ENCODE measurements at regions not wholly inside any gene's neighbourhood (a gene's known extent, or its start where the extent isn't known, plus 50 kb on each side); places are given as distances from the start of the nearest gene placed in this dataset.

GRCh38 chr14:87879389-87879788 lies 113.6 kb downstream of the GALC start:
- no peak for DNase-seq

DNA sequence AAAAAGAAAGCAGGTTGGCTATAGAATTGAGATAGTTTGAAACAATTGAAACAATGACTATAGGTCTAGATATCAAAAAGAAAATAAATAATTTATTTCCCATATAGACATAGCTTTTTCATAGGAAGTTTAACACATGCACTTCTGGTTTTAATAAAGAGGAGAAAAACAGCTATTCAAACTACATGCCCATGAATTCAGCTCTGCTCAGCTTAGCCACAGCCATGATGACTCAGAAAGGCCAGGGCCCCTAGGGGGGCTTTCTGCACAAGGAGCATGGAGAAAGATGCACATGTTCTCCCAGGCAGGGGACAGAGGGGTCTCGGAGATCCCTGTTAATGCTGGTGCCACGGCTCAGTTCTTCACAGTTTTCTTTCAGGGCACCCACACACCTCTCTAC lies 114.0 kb downstream of the GALC start:
- no peak for DNase-seq

DNA sequence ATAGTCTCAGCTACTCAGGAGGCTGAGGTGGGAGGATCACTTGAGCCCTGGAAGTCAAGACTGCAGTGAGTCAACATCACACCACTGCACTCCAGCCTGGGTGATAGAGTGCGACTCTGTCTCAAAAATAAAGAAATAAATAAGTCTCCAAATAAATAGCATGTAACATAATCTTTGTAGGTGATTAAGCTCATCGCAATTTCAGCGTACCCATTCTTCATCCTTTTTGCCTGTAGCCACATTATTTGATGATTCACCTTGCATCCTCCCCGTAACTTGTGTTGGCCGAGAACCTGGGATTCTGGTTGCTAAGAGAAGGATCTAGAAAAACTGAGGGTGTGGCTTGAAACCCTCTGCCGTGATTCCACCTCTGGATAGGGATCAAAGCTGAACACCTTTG lies 115.1 kb downstream of the GALC start:
- DNase-seq = no peak

GRCh38 chr14:87874676-87875075 lies 118.3 kb downstream of the GALC start:
- DNase-seq = no peak

DNA sequence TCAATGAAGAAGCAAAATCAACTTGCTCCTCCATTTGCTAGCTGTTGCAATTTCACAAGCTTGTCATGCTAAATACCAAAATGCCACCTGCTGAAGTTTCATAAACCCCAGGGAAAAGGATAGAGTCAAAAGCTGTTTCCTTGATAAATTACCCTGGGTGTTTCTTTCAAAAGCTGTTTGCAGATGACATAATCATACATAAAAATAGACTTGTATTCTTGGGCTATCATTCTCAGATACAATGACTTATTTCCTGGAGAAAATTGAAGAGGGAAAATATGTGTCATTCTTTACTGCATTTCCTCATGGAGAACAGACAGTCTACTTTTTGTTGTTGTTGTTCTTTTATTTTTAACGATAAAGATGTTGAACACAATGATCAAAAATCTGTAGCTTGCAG lies 119.2 kb downstream of the GALC start:
- no peak for DNase-seq

DNA sequence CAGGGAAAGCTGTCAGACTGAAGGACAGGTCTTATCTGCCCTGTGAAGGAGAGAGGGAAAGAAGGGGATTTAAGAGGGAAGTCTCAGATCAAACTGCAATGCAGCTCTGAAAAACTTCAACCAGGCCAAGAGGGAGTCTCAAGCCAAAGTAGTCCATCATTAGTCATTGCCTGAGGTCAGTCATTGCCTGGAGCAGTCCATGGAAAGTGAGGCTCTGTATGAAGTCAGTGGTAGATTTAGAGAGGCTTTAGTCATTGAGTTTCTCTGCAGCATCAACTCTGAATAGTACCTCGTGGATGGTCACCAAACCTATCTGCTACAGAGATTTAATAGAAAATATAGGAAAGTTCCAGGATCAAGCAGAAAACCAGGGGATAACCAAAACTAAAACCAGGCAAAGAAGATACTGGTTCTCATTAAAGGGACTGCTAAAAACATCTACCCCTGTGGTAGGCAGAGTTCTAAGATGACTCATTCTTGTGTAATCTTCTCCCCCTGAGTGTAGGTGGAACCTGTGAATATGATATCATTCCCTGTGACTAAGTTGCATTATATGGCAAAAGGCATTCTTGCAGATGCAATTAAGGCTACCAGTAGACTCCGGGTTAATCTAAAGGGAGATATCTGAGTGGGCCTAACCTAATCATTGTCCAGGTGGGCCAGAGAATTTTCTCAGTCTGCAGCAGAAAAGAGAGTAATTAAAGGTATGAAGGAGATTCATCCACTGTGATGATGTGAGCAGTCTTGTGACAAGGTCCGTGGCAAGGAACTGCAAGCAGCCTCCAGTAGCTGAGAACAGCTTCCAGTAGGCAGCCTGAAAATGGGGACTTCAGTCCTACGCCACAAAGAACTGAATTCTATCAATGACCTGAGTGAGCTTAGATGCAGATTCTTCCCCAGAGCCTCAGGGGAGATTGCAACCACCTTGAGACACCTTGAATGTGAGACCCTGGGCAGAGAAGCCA lies 123.1 kb downstream of the GALC start:
- no peak for DNase-seq

DNA sequence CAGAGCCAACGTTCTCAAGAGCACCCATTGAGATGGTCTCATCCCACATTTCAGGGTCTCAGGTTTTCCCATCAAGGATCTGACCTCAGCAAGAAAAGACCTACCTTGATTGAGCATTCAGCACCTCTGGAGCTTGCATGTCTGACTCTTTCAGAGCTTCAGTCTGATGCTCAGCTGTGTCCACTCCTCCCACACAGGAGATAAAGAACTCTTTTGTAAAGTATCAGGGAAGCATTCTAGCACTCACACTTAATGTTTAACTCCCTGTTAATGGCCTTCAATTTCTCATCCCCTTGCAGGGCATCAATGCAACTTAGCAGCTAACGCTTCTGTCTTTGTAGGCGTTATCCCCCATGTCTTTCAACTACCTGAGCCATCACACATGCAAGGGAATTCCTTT lies 124.1 kb downstream of the GALC start:
- no peak for DNase-seq

DNA sequence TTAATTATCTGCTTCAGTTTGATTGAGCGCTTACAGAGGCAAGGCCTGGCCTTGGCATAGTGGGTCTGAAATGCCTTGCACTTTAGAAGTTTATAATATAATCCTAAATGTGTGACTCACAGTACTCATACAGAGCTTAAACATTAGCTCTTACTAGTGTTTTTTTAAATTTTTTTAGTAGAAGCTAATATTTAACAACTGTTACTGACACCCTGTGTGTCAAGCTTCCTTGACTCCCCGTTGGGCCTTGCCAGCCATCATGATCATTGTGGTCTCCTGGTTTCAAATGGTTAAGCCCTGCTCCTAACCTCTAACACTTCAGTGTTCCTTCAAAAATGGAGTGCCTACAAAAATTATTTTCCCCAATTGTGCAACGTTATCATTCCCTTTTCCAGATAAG lies 126.9 kb downstream of the GALC start:
- DNase-seq = no peak

DNA sequence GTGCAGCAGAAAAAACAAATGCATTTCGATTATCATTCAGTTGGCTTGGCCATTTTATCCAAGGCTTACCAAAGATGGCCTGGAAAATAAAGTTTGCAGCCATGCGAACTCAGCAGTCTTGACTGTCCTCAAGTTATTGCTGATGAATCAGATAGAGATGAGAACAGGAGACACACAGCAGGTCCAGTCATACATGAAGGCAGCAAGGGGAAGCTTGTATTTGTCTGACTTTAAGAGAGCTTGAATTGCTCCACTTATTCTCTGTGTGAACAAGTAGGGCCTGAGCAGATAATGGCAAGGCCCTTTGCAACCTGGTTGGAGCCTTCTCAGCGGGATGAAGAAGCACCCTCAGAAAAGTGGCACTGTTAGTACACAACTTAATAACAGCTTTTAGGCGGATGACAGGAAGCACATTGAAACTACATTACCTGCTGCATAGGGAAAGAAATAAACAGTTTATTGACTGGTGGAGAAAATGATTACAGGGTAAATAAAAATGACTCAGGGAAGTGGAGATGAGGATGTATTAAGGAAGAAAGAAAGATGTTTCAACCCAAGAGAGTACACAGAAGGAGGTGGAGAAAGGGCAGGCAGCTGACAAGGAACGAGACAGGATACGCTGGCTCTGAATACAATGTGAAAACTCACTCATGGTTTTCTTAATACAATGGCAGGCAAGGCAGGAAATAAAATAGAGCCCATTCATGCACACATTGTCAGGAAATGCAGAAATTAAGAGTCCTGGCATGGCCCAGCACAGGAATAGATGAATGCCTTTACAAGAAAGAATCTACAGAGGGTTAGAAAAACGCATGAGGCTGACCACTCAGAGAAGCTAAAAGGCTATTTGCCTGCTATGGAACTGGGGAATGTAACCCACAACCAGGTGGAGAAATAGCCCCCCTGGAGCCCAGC lies 128.4 kb downstream of the GALC start:
- DNase-seq = no peak

GRCh38 chr14:87863047-87863446 lies 129.9 kb downstream of the GALC start:
- no peak for DNase-seq

GRCh38 chr14:87852107-87852506 lies 140.9 kb downstream of the GALC start:
- no peak for DNase-seq

DNA sequence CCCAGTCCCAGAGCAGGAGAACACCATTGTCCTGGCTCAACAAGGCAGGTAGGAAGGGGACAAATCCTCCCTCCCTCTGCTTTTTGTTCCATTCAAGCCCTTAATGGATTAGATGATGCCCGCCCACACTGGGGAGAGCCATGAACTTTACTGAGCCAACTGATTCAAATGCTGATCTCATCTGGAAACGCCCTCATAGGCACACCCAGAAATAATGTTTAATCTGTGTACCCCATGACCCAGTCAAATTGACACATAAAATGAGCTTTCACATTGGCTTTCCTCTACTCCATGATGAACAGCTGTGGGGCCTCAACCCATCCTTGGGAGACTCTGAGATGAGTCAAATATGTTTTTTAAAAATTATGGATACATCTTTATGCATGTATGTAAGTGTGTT lies 141.8 kb downstream of the GALC start:
- DNase-seq = no peak

GRCh38 chr14:87847216-87847755 lies 145.7 kb downstream of the GALC start:
- no peak for DNase-seq

DNA sequence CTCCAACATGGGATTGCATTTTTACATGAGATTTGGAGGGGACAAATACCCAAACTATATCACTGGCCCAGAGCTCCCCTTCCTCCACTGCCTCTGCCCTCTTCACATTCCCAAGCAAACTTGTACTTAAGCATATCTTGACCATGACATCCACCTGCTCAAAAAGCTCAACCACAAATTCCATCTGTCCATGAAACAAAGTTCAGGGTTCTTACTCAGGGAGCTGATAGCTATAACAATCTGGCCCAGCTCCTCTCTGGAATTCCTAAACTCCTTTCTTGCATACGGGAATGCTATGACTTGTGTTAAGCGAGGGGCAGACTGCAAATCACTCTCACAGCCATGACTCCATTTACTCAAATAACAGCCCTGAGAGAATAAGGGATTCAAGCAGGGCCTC lies 152.1 kb downstream of the GALC start:
- no peak for DNase-seq

- DNase-seq = no peak
Observed at GRCh38 chr14:87838931-87839330, 154.1 kb downstream of the GALC start.

DNA sequence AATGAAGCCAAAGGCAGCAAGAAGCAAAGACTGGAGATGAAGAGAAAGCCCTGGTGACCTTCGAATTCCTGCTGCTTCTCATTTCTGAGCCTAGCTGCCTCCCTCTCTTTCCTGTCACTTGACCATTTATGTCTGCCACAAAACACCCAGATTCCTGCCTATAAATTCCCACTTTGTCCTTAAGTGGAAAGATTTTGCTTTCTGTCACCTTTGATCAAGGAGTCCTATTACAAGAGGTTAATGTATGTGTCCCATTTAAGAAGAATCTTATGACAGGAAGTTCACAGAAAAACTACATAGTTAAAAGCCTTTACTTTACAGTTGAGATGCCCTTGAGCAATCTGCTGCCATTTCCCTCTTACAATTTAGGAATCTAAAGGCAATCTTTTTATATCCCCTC lies 155.7 kb downstream of the GALC start:
- no peak for DNase-seq

- no peak for DNase-seq
Observed at GRCh38 chr14:87834594-87834993, 158.4 kb downstream of the GALC start.

- DNase-seq = no peak
Observed at GRCh38 chr14:87833026-87833425, 160.0 kb downstream of the GALC start.

DNA sequence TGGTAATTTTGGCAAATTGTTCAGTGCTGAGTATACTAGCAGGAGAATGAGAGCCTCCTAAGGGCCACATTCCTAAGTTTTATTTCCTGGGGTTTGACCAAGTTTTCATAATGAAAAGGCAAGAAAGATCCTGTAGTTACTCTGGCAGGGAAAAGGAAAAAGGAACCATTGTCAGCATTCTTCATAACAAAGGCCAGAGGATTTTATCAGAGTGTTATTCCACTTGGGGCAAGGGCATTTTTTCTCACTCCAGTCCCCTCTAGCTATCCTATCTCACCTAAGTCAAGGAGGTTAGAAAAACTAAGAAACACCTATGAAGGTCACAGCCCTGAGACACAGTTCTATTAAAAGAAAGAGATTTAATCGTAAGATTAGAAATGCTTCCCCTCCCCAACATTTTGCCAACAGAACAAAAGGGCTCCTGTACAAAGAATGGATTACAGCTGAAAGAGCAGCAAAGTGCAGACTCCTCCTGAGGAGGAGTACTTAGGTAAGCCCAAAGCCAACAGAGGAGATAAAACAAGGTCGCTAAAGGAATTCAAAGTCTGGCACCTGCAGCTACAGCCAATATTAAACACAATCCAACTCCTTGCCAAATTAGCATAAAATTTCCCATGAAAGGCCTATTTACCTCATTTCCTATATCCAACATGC lies 162.4 kb downstream of the GALC start:
- no peak for DNase-seq

GRCh38 chr14:87829543-87829942 lies 163.4 kb downstream of the GALC start:
- DNase-seq = no peak

GRCh38 chr14:87824266-87824665 lies 168.7 kb downstream of the GALC start:
- DNase-seq = no peak

DNA sequence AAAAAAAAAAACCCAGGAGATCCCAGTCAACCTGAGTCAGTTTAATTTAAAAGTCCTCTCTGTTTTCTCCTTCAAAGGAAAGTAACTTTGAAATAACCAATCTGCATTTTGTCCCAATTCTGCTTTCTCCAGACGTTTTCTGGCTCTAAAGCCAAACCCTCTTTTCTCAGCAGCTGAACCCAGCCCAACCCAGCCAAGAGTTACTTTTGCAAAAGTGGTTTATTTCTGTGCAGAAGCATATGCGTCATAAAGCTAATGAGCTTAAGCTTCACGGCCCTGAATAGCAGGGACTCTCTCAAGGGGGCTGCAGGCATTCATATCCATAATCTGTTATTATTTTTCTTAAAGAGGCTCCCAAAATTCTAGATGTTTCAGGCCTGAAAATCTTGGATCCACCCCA lies 176.6 kb downstream of the GALC start:
- no peak for DNase-seq

- DNase-seq = no peak
Observed at GRCh38 chr14:87815121-87815520, 177.9 kb downstream of the GALC start.

All from NCI-H2171 (cell line).